DND-41 (cell line): ENCODE measurements at regions not wholly inside any gene's neighbourhood (a gene's known extent, or its start where the extent isn't known, plus 50 kb on each side); places are given as distances from the start of the nearest gene placed in this dataset.

Experiments
- CTCF ChIP-seq: IDR thresholded peaks from 2 replicates; pipeline ENCODE4 v1.5.1; 2012; ENCODE audit warnings: borderline replicate concordance, low read length, moderate library complexity, mild to moderate bottlenecking; ENCODE audit not compliant: poor library complexity, severe bottlenecking; ENCODE audit errors: extremely low read depth
- EZH2 ChIP-seq: IDR thresholded peaks from 3 replicates; pipeline ENCODE4 v1.6.1; 2012; ENCODE audit warnings: borderline replicate concordance, low read depth, mild to moderate bottlenecking, moderate library complexity, low read length, inconsistent platforms; ENCODE audit not compliant: severe bottlenecking

- TF ChIP-seq CTCF (no peak), EZH2 (no peak)
Observed at GRCh38 chr22:47280301-47280700, 517.9 kb downstream of the TBC1D22A start.
